ENCODE measurements at regions not wholly inside any gene's neighbourhood (a gene's known extent, or its start where the extent isn't known, plus 50 kb on each side); places are given as distances from the start of the nearest gene placed in this dataset.

DNA sequence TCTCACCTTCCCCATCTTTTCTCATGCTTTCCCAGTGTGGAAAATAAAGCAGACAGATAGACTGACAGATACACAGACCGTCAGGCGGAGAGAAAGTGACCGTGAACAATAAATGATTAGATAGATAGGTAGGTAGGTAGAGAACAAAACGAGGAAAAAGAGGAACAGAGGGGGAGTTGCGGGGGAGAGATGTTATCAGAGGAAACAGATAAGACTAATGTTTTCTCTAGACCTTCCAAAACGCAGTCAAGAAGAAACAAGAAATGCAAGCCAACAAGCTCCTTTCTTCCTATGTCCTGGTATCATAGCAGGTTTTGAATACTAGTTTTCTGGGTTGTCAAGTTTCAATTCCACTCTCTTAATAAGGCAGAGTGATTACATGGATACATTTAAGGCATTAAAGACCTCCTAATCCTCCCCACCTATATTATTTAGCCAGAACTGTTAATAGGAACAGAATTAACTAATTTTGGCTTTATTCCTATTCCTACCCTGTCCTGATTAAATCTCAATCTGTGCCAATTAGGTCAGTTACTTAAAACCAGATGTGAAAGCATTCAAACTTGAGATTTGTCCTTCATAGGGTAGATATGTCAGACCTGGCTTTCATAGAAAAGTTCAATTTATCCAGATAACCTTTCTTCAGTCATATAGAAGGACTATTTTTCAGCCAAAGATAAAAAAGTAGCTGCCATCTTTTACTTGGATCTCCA, 89.0 kb upstream of the PTPRR start:
- Mint-ChIP-seq H3K4me1 (peaks cover 6% of the 10 kb centered on the region), H3K4me3 (no peak overlapping the region), H3K27me3 (ENCODE audit: insufficient read depth) (no peaks in the 10 kb centered on the region), H3K27ac (no peak overlapping the region), H3K9me3 (no peaks in the 10 kb centered on the region), H3K36me3 (ENCODE audit: low read depth) (no peaks in the 10 kb centered on the region)
- no peaks in the 10 kb centered on the region for H3K9me3 ChIP-seq (ENCODE audit: control insufficient read depth, low read length)
- no peak overlapping the region for H3K27ac ChIP-seq (ENCODE audit: low read depth, low read length)
- no peak for DNase-seq
- H3K4me3 ChIP-seq (ENCODE audit: low read length): no peak overlapping the region
- H3K27me3 ChIP-seq (ENCODE audit: control insufficient read depth, insufficient read depth, low read length, poor library complexity, severe bottlenecking): no peaks in the 10 kb centered on the region
- TF ChIP-seq, protein P1, sequence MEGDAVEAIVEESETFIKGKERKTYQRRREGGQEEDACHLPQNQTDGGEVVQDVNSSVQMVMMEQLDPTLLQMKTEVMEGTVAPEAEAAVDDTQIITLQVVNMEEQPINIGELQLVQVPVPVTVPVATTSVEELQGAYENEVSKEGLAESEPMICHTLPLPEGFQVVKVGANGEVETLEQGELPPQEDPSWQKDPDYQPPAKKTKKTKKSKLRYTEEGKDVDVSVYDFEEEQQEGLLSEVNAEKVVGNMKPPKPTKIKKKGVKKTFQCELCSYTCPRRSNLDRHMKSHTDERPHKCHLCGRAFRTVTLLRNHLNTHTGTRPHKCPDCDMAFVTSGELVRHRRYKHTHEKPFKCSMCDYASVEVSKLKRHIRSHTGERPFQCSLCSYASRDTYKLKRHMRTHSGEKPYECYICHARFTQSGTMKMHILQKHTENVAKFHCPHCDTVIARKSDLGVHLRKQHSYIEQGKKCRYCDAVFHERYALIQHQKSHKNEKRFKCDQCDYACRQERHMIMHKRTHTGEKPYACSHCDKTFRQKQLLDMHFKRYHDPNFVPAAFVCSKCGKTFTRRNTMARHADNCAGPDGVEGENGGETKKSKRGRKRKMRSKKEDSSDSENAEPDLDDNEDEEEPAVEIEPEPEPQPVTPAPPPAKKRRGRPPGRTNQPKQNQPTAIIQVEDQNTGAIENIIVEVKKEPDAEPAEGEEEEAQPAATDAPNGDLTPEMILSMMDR (conservative IDR thresholded peaks at IDR 0.05): no peak
- no peaks in the 10 kb centered on the region for H3K36me3 ChIP-seq (ENCODE audit: control insufficient read depth, insufficient read depth, low read length)
- no peak overlapping the region for H3K9ac ChIP-seq (ENCODE audit: extremely low read depth, low read length, poor library complexity, severe bottlenecking)
- 72 to 80% methylated on average over 5 to 6 of the region's 6 CpGs for WGBS, 2 experiments (ENCODE audit: insufficient coverage in 1 of 2, insufficient read length in 1 of 2)
- H3K4me1 ChIP-seq (ENCODE audit: control insufficient read depth, insufficient read depth, low read length): no peaks in the 10 kb centered on the region

DNA sequence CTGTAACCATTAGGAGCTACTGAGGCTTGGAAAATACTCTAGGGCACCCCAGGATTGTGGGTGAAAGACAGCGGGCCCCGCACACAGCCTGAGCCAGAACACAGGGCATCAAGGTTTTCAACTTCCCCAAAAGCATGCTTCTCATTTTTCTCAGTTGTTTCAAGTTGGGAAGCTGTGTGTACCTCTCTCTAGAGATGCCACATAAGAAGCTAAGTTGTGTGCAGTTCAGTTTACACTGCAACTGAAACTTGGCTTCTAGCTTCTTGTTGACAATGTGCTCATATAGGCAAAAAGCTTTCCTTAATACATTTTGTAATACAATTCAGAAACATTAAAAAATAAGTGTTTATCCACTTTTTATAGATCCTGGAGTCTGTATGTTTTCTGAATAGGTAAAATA, 88.1 kb upstream of the PTPRR start:
- 96 to 100% methylated on average over 2 of the region's 2 CpGs for WGBS, 2 experiments (ENCODE audit: insufficient coverage in 1 of 2, insufficient read length in 1 of 2)
- H3K36me3 Mint-ChIP-seq (ENCODE audit: low read depth): no peaks in the 10 kb centered on the region

DNA sequence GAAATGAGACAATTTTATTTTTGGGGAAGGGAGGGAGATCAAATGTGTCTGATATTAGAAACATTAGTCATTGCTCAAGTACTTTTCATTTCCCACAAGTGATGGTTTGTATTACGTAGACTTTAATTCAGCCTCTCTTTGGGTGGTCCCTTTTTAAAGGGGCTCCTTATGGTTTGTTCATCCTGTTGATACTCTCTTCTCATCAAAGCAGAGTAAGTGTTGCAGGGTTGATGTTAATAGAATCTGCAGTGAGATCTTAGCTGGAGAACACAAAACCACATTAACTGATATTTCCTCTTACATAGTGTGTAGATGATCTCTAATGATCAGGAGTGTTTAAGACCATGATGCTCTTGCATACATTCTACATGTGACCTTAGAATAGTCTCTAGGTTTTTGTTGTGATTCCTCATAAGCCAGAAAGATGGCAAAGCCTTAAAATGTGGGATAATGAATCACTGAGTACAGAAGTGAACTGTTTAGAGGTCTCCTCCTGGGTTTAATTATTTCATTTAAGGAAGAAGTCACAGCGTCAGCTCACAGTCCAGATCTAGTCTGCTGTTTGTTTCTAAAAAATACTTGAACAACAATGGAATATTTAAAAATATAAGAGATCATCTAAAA, 87.4 kb upstream of the PTPRR start:
- Histone ChIP-seq H3K9ac (ENCODE audit: extremely low read depth, low read length, poor library complexity, severe bottlenecking) (no peak overlapping the region), H3K9me3 (ENCODE audit: control insufficient read depth, low read length) (no peaks in the 10 kb centered on the region), H3K36me3 (ENCODE audit: control insufficient read depth, insufficient read depth, low read length) (no peaks in the 10 kb centered on the region), H3K27ac (ENCODE audit: low read depth, low read length) (no peak overlapping the region), H3K4me1 (ENCODE audit: control insufficient read depth, insufficient read depth, low read length) (no peaks in the 10 kb centered on the region), H3K27me3 (ENCODE audit: control insufficient read depth, insufficient read depth, low read length, poor library complexity, severe bottlenecking) (no peaks in the 10 kb centered on the region), H3K4me3 (ENCODE audit: low read length) (no peak overlapping the region)
- no peaks in the 10 kb centered on the region for H3K36me3 Mint-ChIP-seq (ENCODE audit: low read depth)
- H3K9me3 Mint-ChIP-seq: no peaks in the 10 kb centered on the region
- TF ChIP-seq, protein P1 (conservative IDR thresholded peaks at IDR 0.05): no peak
- H3K27me3 Mint-ChIP-seq (ENCODE audit: insufficient read depth): no peaks in the 10 kb centered on the region
- no peak overlapping the region for H3K27ac Mint-ChIP-seq
- no peak overlapping the region for H3K4me3 Mint-ChIP-seq
- H3K4me1 Mint-ChIP-seq: peaks cover 6% of the 10 kb centered on the region
- no peak for DNase-seq
- WGBS, 2 experiments (ENCODE audit: insufficient coverage in 1 of 2, insufficient read length in 1 of 2): 89% methylated on average over 2 of the region's 2 CpGs; no CpG with 5 or more reads in 1 of the 2 experiments

More for the DNA sequence above, 88.1 kb upstream of the PTPRR start:
- DNase-seq: no peak
- Histone ChIP-seq H3K4me3 (ENCODE audit: low read length) (no peak overlapping the region), H3K36me3 (ENCODE audit: control insufficient read depth, insufficient read depth, low read length) (no peaks in the 10 kb centered on the region), H3K9ac (ENCODE audit: extremely low read depth, low read length, poor library complexity, severe bottlenecking) (no peak overlapping the region), H3K9me3 (ENCODE audit: control insufficient read depth, low read length) (no peaks in the 10 kb centered on the region), H3K27me3 (ENCODE audit: control insufficient read depth, insufficient read depth, low read length, poor library complexity, severe bottlenecking) (no peaks in the 10 kb centered on the region), H3K27ac (ENCODE audit: low read depth, low read length) (no peak overlapping the region), H3K4me1 (ENCODE audit: control insufficient read depth, insufficient read depth, low read length) (no peaks in the 10 kb centered on the region)
- TF ChIP-seq, protein P1 (conservative IDR thresholded peaks at IDR 0.05): no peak
- peaks cover 6% of the 10 kb centered on the region for H3K4me1 Mint-ChIP-seq
- H3K27ac Mint-ChIP-seq: no peak overlapping the region
- H3K27me3 Mint-ChIP-seq (ENCODE audit: insufficient read depth): no peaks in the 10 kb centered on the region
- no peak overlapping the region for H3K4me3 Mint-ChIP-seq
- no peaks in the 10 kb centered on the region for H3K9me3 Mint-ChIP-seq

All from endodermal cell (in vitro differentiated cells).